Right ventricle myocardium superior (tissue), 1 donor: ENCODE measurements at regions not wholly inside any gene's neighbourhood (a gene's known extent, or its start where the extent isn't known, plus 50 kb on each side); places are given as distances from the start of the nearest gene placed in this dataset.

Source experiments
- ATAC-seq: fragments of 200-7000 bp; cut with Tn5 transposase; one replicate; pipeline ENCODE4 v1.9.1; 2020; ENCODE audit warnings: mild to moderate bottlenecking; ENCODE audit not compliant: poor library complexity
- DNase-seq: peaks from one replicate; pipeline ENCODE4 v3.0.0-alpha.2; 2020
- intact Hi-C: fragments of 100-400 bp; cut with DNase I; formaldehyde crosslinking; loops from one replicate; pipeline ENCODE4 v1.11.2; 2022
- donor health status: DM: no; HTN: yes; CAD: no; lungs with severe emphysema.

GRCh38 chr5:8289779-8290178 is 420.8 kb downstream of the MTRR start:
- intact Hi-C loops, result no loop called here
- no peak for DNase-seq
- ATAC-seq, result no peak

- ATAC-seq, result no peak
- no peak for DNase-seq
- intact Hi-C loops, result no loop called here
Measured at GRCh38 chr5:8290721-8291120, 421.8 kb downstream of the MTRR start.

GRCh38 chr5:8291641-8292040 is 422.7 kb downstream of the MTRR start:
- no peak for ATAC-seq
- intact Hi-C loops, result no loop called here
- DNase-seq, result no peak

- ATAC-seq (no peak), DNase-seq (no peak)
- intact Hi-C loops, result no loop called here
Measured at GRCh38 chr5:8295141-8295540, 426.2 kb downstream of the MTRR start.

- ATAC-seq, result no peak
- intact Hi-C loops, result no loop called here
- DNase-seq, result no peak
Measured at GRCh38 chr5:8299716-8300115, 430.8 kb downstream of the MTRR start.

GRCh38 chr5:8304341-8304740 is 435.4 kb downstream of the MTRR start:
- ATAC-seq, result no peak
- DNase-seq, result no peak
- intact Hi-C loops, result no loop called here

GRCh38 chr5:8306288-8306896 is 437.4 kb downstream of the MTRR start:
- intact Hi-C loops, result no loop called here
- no peak for DNase-seq
- ATAC-seq, result no peak

GRCh38 chr5:8314965-8315364 is 446.0 kb downstream of the MTRR start:
- DNase-seq, result no peak
- no peak for ATAC-seq
- intact Hi-C loops, result no loop called here

- no peak for DNase-seq
- ATAC-seq, result no peak
- intact Hi-C loops, result no loop called here
Measured at GRCh38 chr5:8316608-8317280, 447.8 kb downstream of the MTRR start.

GRCh38 chr5:8317335-8317734 is 448.4 kb downstream of the MTRR start:
- ATAC-seq (no peak), DNase-seq (no peak)
- intact Hi-C loops, result no loop called here

- no peak for ATAC-seq
- intact Hi-C loops, result no loop called here
- no peak for DNase-seq
Measured at GRCh38 chr5:8320244-8320643, 451.3 kb downstream of the MTRR start.

- DNase-seq (no peak), ATAC-seq (no peak)
- intact Hi-C loops, result no loop called here
Measured at GRCh38 chr5:8321272-8321671, 452.3 kb downstream of the MTRR start.

GRCh38 chr5:8322484-8322883 is 453.5 kb downstream of the MTRR start:
- intact Hi-C loops, result no loop called here
- DNase-seq, result no peak
- no peak for ATAC-seq

GRCh38 chr5:8327016-8327415 is 458.1 kb downstream of the MTRR start:
- intact Hi-C loops, result no loop called here
- DNase-seq (no peak), ATAC-seq (no peak)

- no peak for ATAC-seq
Measured at GRCh38 chr5:8329773-8330172, 460.8 kb downstream of the MTRR start.

GRCh38 chr5:8332666-8333445 is 463.9 kb downstream of the MTRR start:
- intact Hi-C loops, result no loop called here
- DNase-seq (no peak), ATAC-seq (no peak)

More at GRCh38 chr5:8329773-8330172, 460.8 kb downstream of the MTRR start:
- DNase-seq, result no peak
- intact Hi-C loops, result no loop called here

- ATAC-seq, result no peak
- intact Hi-C loops, result no loop called here
- no peak for DNase-seq
Measured at GRCh38 chr5:8333485-8333884, 464.5 kb downstream of the MTRR start.

GRCh38 chr5:8333977-8334376 is 465.0 kb downstream of the MTRR start:
- ATAC-seq (no peak), DNase-seq (no peak)
- intact Hi-C loops, result no loop called here

GRCh38 chr5:8340261-8340660 is 471.3 kb downstream of the MTRR start:
- ATAC-seq (no peak), DNase-seq (no peak)
- intact Hi-C loops, result no loop called here

GRCh38 chr5:8340739-8341344 is 471.9 kb downstream of the MTRR start:
- intact Hi-C loops, result no loop called here
- ATAC-seq (no peak), DNase-seq (no peak)
